BLaER1 (cell line): ENCODE measurements at regions not wholly inside any gene's neighbourhood (a gene's known extent, or its start where the extent isn't known, plus 50 kb on each side); places are given as distances from the start of the nearest gene placed in this dataset.
A peak's percentile ranks its signal among the peaks of the same experiment; 100 is the strongest.

Source experiments
- H3K27ac ChIP-seq: shearing (Covaris generic); formaldehyde crosslinking; 2 replicates; pipeline ENCODE4 v1.8.1; 2022
- H3K27me3 ChIP-seq: shearing (Covaris generic); formaldehyde crosslinking; 2 replicates; pipeline ENCODE4 v1.8.1; 2022
- H3K36me3 ChIP-seq: shearing (Covaris generic); formaldehyde crosslinking; 2 replicates; pipeline ENCODE4 v1.8.1; 2022
- H3K4me1 ChIP-seq: shearing (Covaris generic); formaldehyde crosslinking; 2 replicates; pipeline ENCODE4 v1.8.1; 2022
- H3K4me2 ChIP-seq: shearing (Covaris generic); formaldehyde crosslinking; 2 replicates; pipeline ENCODE4 v1.8.1; 2022
- H3K4me3 ChIP-seq: shearing (Covaris generic); formaldehyde crosslinking; 2 replicates; pipeline ENCODE4 v1.8.1; 2022
- H3K9ac ChIP-seq: shearing (Covaris generic); formaldehyde crosslinking; 2 replicates; pipeline ENCODE4 v1.8.1; 2022
- H3K9me3 ChIP-seq: shearing (Covaris generic); formaldehyde crosslinking; 2 replicates; pipeline ENCODE4 v1.8.1; 2022
- H4K20me1 ChIP-seq: shearing (Covaris generic); formaldehyde crosslinking; 2 replicates; pipeline ENCODE4 v1.8.1; 2022
- Cebpa-rat ChIP-seq: shearing (Covaris generic); IDR thresholded peaks from 2 replicates; pipeline ENCODE4 v1.8.1; 2022

DNA sequence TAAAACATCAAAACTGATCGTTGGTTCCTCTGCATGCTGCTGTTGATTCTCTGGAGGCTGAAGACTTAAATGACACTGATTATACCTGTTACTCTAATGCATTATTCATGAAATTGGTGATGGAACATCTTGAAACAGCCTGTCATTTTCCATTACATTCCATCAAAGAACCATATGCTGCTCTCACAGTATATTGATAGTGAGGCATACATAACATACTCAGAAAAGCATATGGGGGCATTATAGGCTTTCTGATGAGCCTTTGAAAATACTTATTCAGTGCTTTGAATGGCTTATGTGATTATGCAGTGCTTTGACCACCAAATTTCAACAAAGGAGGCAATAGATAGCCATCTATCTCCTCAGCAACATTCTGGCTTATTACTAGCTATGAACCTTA, 392.1 kb downstream of the CDH19 start:
- Histone ChIP-seq H3K9me3 (no peaks in the 10 kb centered on the region), H3K36me3 (no peaks in the 10 kb centered on the region), H3K27ac (no peak overlapping the region), H3K9ac (no peak overlapping the region), H4K20me1 (no peaks in the 10 kb centered on the region), H3K27me3 (no peaks in the 10 kb centered on the region), H3K4me1 (no peaks in the 10 kb centered on the region), H3K4me3 (no peak overlapping the region), H3K4me2 (no peak overlapping the region)
- no peak for TF ChIP-seq Cebpa-rat

DNA sequence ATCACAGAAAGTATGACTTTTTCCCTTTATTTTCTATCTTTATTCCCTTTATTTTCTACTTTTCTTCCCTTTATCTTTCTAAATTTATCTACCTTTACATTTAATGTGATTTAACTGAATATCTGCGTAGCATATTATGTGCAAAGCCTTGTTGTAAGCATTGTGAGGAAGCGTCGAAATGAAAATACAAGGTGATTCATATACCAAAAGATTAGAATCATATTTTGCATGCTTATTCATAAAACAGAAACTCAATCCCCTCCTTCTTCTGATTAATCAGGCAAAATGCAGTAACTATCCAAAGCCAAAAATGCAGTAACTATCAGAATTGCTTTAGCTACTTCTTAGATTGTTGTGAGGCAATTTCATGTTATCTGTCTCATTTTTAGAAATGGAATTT, 393.0 kb downstream of the CDH19 start:
- Histone ChIP-seq H3K27ac (no peak overlapping the region), H3K9ac (no peak overlapping the region), H3K4me2 (no peak overlapping the region), H4K20me1 (no peaks in the 10 kb centered on the region), H3K9me3 (no peaks in the 10 kb centered on the region), H3K4me1 (no peaks in the 10 kb centered on the region), H3K36me3 (no peaks in the 10 kb centered on the region), H3K27me3 (no peaks in the 10 kb centered on the region), H3K4me3 (no peak overlapping the region)
- no peak for TF ChIP-seq Cebpa-rat

- H3K27me3 ChIP-seq = no peaks in the 10 kb centered on the region
- H3K9ac ChIP-seq = no peak overlapping the region
- H3K4me2 ChIP-seq = no peak overlapping the region
- no peaks in the 10 kb centered on the region for H3K9me3 ChIP-seq
- H3K27ac ChIP-seq = no peak overlapping the region
- TF ChIP-seq Cebpa-rat = no peak
- H4K20me1 ChIP-seq = no peaks in the 10 kb centered on the region
- H3K36me3 ChIP-seq = no peaks in the 10 kb centered on the region
- no peak overlapping the region for H3K4me3 ChIP-seq
- no peaks in the 10 kb centered on the region for H3K4me1 ChIP-seq
These were observed 394.2 kb downstream of the CDH19 start for GRCh38 chr18:66209656-66210055.

DNA sequence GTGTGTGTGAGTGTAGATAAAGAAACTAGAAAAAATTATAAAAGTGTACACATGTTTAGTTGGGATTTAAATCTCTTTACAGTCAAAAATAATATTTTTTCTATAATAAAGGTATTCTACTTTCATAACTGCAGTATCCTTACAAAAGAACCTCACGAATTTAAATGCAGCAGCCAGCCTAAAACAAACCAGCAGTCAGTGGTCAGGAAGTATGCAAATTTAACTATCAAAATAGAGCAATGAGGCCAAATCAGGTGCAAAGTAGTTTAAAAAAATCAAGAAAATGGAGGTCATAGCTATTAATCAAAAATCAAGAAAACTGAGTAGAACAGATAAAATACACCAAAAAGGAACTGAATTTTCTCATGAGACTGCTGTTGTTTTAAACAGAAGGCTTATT, 407.1 kb downstream of the CDH19 start:
- H3K4me1 ChIP-seq = peaks cover 9% of the 10 kb centered on the region
- no peak overlapping the region for H3K9ac ChIP-seq
- H3K4me2 ChIP-seq = peak overlapping the region; percentile 28; the same call in 1 of the 2 replicates
- TF ChIP-seq Cebpa-rat = no peak
- H3K27ac ChIP-seq = no peak overlapping the region
- H3K27me3 ChIP-seq = no peaks in the 10 kb centered on the region
- no peaks in the 10 kb centered on the region for H4K20me1 ChIP-seq
- no peaks in the 10 kb centered on the region for H3K9me3 ChIP-seq
- H3K4me3 ChIP-seq = no peak overlapping the region
- no peaks in the 10 kb centered on the region for H3K36me3 ChIP-seq

- peaks cover 9% of the 10 kb centered on the region for H3K4me1 ChIP-seq
- H4K20me1 ChIP-seq = no peaks in the 10 kb centered on the region
- no peak overlapping the region for H3K27ac ChIP-seq
- no peaks in the 10 kb centered on the region for H3K36me3 ChIP-seq
- H3K4me3 ChIP-seq = no peak overlapping the region
- no peak overlapping the region for H3K4me2 ChIP-seq
- TF ChIP-seq Cebpa-rat = no peak
- H3K27me3 ChIP-seq = no peaks in the 10 kb centered on the region
- H3K9me3 ChIP-seq = no peaks in the 10 kb centered on the region
- no peak overlapping the region for H3K9ac ChIP-seq
These were observed 410.0 kb downstream of the CDH19 start for GRCh38 chr18:66193938-66194337.

DNA sequence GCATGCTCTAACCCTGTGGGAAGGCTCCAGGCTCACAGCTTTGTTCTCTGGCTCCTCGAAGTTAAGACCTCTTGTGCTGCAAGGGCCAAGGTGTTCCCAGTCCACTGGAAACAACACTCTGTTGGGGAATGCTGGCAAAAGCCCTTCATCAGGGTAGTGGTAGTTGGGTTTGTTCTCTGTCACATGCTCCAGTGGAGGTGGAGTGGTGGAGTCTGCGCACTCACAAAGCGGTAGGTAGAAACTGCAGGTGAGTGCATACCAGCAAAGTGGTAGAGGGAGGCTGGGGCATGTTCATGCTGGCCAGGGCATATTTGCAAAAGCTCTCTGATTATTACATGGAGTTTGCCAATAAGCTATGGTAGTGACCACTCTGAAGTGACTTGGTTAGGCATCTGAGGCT, 410.5 kb downstream of the CDH19 start:
- H3K27ac ChIP-seq = no peak overlapping the region
- no peak overlapping the region for H3K9ac ChIP-seq
- no peaks in the 10 kb centered on the region for H3K36me3 ChIP-seq
- no peaks in the 10 kb centered on the region for H3K9me3 ChIP-seq
- H3K4me3 ChIP-seq = no peak overlapping the region
- no peaks in the 10 kb centered on the region for H4K20me1 ChIP-seq
- TF ChIP-seq Cebpa-rat = no peak
- no peaks in the 10 kb centered on the region for H3K27me3 ChIP-seq
- H3K4me1 ChIP-seq = peaks cover 9% of the 10 kb centered on the region
- H3K4me2 ChIP-seq = no peak overlapping the region

GRCh38 chr18:66168685-66169235, 417.9 kb downstream of the CDH7 start:
- H3K4me2 ChIP-seq = no peak overlapping the region
- H3K9me3 ChIP-seq = no peaks in the 10 kb centered on the region
- TF ChIP-seq Cebpa-rat = no peak
- H3K36me3 ChIP-seq = no peaks in the 10 kb centered on the region
- no peak overlapping the region for H3K4me3 ChIP-seq
- no peak overlapping the region for H3K9ac ChIP-seq
- H3K4me1 ChIP-seq = no peaks in the 10 kb centered on the region
- no peak overlapping the region for H3K27ac ChIP-seq
- no peaks in the 10 kb centered on the region for H3K27me3 ChIP-seq
- no peaks in the 10 kb centered on the region for H4K20me1 ChIP-seq

GRCh38 chr18:66167829-66168684, 417.2 kb downstream of the CDH7 start:
- no peaks in the 10 kb centered on the region for H3K27me3 ChIP-seq
- no peaks in the 10 kb centered on the region for H4K20me1 ChIP-seq
- TF ChIP-seq Cebpa-rat = no peak
- no peaks in the 10 kb centered on the region for H3K9me3 ChIP-seq
- no peak overlapping the region for H3K9ac ChIP-seq
- no peak overlapping the region for H3K27ac ChIP-seq
- H3K4me3 ChIP-seq = no peak overlapping the region
- H3K4me2 ChIP-seq = no peak overlapping the region
- no peaks in the 10 kb centered on the region for H3K36me3 ChIP-seq
- H3K4me1 ChIP-seq = no peaks in the 10 kb centered on the region

DNA sequence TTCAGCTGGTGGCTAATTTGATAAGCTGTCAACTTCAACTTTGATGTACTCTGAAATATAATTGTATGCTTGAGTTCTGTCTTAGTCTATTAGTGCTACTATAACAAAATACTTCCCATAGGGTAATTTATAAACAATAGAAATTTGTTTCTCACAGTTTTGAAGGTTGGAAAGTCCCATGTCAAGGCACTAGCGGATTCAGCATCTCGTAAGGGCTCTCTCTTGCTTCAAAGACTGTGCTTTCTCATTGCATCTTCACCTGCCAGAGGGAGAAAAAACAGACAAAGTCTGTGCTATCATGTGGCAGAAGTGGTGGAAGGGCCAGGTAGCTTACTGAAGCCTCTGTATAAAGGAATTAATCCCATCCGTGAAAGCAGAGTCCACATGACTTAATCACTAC, 409.2 kb downstream of the CDH7 start:
- Histone ChIP-seq H3K4me2 (no peak overlapping the region), H3K27me3 (no peaks in the 10 kb centered on the region), H3K9me3 (no peaks in the 10 kb centered on the region), H3K27ac (no peak overlapping the region), H4K20me1 (no peaks in the 10 kb centered on the region), H3K36me3 (no peaks in the 10 kb centered on the region), H3K4me3 (no peak overlapping the region), H3K9ac (no peak overlapping the region), H3K4me1 (no peaks in the 10 kb centered on the region)
- TF ChIP-seq Cebpa-rat = no peak

DNA sequence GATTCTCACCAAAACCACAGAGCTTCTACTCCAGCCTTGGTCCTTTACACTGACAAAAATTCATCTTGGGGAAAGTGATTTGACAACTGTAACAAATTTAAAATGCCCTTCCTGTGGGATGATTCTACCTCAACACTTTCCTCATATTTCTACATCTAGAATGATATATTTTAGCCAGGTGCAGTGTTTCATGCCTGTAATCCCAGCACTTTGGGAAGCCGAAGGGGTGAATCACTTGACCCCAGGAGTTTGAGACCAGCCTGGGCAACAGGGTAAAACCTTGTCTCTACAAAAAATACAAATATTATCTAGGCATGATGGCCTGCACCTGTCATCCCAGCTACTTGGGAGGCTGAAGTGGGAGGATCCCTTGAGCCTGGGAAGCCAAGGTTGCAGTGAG, 408.6 kb downstream of the CDH7 start:
- no peak overlapping the region for H3K4me3 ChIP-seq
- H3K9ac ChIP-seq = no peak overlapping the region
- H4K20me1 ChIP-seq = no peaks in the 10 kb centered on the region
- no peaks in the 10 kb centered on the region for H3K4me1 ChIP-seq
- H3K27ac ChIP-seq = no peak overlapping the region
- no peaks in the 10 kb centered on the region for H3K9me3 ChIP-seq
- TF ChIP-seq Cebpa-rat = no peak
- no peaks in the 10 kb centered on the region for H3K36me3 ChIP-seq
- no peak overlapping the region for H3K4me2 ChIP-seq
- H3K27me3 ChIP-seq = no peaks in the 10 kb centered on the region
